ENCODE measurements at regions not wholly inside any gene's neighbourhood (a gene's known extent, or its start where the extent isn't known, plus 50 kb on each side); places are given as distances from the start of the nearest gene placed in this dataset.

DNA sequence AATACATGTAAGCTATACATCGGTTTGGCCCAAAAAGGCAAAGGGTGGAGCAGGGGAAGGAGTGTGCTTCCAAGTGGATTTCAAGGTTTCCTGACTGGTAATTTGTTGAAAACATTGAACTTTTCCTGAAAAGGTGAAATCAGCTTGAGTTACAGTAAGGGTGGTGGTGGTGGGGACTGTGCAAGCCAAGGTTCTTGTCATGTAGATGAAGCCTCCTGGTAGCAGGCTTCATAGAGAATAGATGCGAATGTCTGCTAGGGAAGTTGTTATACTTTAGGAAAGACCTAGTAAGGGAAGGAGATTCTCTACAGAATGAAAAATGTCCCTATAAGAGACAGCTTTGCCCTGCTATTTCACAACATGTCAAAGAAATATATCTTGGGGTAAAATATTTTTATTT lies 528.2 kb upstream of the CBLB start:
- Histone ChIP-seq H3K36me3 (ENCODE audit: insufficient read depth, low read length) (no peaks in the 10 kb centered on the region), H4K20me1 (ENCODE audit: insufficient read depth, low read depth, low read length) (no peaks in the 10 kb centered on the region)
- no peak for DNase-seq

DNA sequence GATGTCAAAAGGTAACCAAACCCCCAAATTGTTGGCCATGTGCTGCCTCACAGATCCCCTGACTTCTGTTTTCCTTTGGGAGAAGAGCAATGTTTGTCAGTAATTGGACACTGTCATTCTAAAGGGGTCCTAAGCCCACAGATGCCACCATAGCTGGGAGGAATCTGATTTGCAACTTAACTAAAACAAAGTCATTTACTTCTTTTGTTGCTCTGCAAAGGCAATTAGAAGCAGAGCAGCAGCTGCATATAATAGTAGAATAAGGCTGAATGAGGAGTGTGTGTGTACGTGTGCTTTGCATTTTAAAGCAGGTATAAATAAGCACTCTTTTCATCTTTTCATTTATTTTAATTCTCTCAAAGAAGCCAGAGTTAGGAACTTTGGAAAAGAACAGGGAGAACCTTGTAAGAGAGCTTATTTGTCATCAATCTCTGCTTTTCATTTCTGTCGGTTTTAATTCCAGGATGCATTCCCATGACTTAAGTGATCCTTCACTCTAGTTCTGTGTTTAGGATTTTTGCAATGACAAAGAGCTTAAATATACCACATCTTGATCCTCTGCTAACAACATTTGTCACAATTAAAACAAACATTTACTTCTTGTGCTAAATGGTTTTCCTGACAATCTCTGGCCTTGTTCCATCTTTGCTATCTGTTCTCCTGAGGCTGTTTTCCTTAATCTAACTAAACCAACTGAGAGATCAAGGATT lies 530.2 kb upstream of the CBLB start:
- Histone ChIP-seq H3K9me2 (replicated peaks; ENCODE audit: insufficient read depth, low read length) (no peaks in the 10 kb centered on the region), H2AFZ (ENCODE audit: low read length) (no peak overlapping the region), H3K9ac (ENCODE audit: low read length) (no peak overlapping the region), H3K4me1 (ENCODE audit: low read length) (peaks cover 4% of the 10 kb centered on the region), H3K9me3 (ENCODE audit: low read length) (no peaks in the 10 kb centered on the region), H3K4me2 (ENCODE audit: low read depth, low read length, poor library complexity, severe bottlenecking) (no peak overlapping the region), H3K4me3 (ENCODE audit: low read length) (no peak overlapping the region), H3K79me2 (ENCODE audit: low read length) (no peaks in the 10 kb centered on the region), H3K36me3 (ENCODE audit: insufficient read depth, low read length) (no peaks in the 10 kb centered on the region), H3K27ac (ENCODE audit: low read length) (no peak overlapping the region), H4K20me1 (ENCODE audit: insufficient read depth, low read depth, low read length) (no peaks in the 10 kb centered on the region), H3K27me3 (ENCODE audit: low read length) (no peaks in the 10 kb centered on the region)
- no peak for DNase-seq

More for the DNA sequence above, 528.2 kb upstream of the CBLB start:
- Histone ChIP-seq H3K4me2 (ENCODE audit: low read depth, low read length, poor library complexity, severe bottlenecking) (no peak overlapping the region), H3K9me2 (replicated peaks; ENCODE audit: insufficient read depth, low read length) (no peaks in the 10 kb centered on the region), H3K9me3 (ENCODE audit: low read length) (no peaks in the 10 kb centered on the region), H3K79me2 (ENCODE audit: low read length) (no peaks in the 10 kb centered on the region), H3K4me1 (ENCODE audit: low read length) (no peaks in the 10 kb centered on the region), H3K4me3 (ENCODE audit: low read length) (no peak overlapping the region), H2AFZ (ENCODE audit: low read length) (no peak overlapping the region), H3K27ac (ENCODE audit: low read length) (no peak overlapping the region), H3K9ac (ENCODE audit: low read length) (no peak overlapping the region), H3K27me3 (ENCODE audit: low read length) (no peaks in the 10 kb centered on the region)

DNA sequence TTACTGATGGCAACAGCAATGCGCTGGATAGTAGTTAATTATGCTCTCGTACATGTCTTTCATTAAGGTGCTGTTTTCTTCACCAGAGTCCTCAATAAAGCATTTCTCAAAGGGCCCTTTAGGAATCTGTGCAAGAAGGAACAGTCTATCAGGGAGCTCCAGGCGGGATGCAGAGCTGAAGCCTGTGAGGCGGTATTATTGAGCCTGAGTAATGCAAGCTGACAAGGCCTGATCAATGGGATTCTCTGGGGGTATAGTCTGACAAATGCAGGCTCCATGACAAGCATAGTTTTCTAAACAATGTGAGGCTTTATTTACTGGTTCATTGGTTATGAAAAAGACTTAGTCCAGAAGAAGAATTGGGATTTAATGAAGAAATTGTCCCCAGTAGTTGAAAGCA lies 530.9 kb upstream of the CBLB start:
- H3K79me2 ChIP-seq (ENCODE audit: low read length), result no peaks in the 10 kb centered on the region
- no peaks in the 10 kb centered on the region for H3K36me3 ChIP-seq (ENCODE audit: insufficient read depth, low read length)
- H3K9me3 ChIP-seq (ENCODE audit: low read length), result no peaks in the 10 kb centered on the region
- H3K9ac ChIP-seq (ENCODE audit: low read length), result no peak overlapping the region
- no peak overlapping the region for H3K4me2 ChIP-seq (ENCODE audit: low read depth, low read length, poor library complexity, severe bottlenecking)
- no peaks in the 10 kb centered on the region for H3K9me2 ChIP-seq (replicated peaks; ENCODE audit: insufficient read depth, low read length)
- no peak overlapping the region for H3K27ac ChIP-seq (ENCODE audit: low read length)
- peaks cover 9% of the 10 kb centered on the region for H3K4me1 ChIP-seq (ENCODE audit: low read length)
- no peak for DNase-seq
- H3K4me3 ChIP-seq (ENCODE audit: low read length), result no peak overlapping the region
- H3K27me3 ChIP-seq (ENCODE audit: low read length), result no peaks in the 10 kb centered on the region
- no peaks in the 10 kb centered on the region for H4K20me1 ChIP-seq (ENCODE audit: insufficient read depth, low read depth, low read length)
- no peak overlapping the region for H2AFZ ChIP-seq (ENCODE audit: low read length)

DNA sequence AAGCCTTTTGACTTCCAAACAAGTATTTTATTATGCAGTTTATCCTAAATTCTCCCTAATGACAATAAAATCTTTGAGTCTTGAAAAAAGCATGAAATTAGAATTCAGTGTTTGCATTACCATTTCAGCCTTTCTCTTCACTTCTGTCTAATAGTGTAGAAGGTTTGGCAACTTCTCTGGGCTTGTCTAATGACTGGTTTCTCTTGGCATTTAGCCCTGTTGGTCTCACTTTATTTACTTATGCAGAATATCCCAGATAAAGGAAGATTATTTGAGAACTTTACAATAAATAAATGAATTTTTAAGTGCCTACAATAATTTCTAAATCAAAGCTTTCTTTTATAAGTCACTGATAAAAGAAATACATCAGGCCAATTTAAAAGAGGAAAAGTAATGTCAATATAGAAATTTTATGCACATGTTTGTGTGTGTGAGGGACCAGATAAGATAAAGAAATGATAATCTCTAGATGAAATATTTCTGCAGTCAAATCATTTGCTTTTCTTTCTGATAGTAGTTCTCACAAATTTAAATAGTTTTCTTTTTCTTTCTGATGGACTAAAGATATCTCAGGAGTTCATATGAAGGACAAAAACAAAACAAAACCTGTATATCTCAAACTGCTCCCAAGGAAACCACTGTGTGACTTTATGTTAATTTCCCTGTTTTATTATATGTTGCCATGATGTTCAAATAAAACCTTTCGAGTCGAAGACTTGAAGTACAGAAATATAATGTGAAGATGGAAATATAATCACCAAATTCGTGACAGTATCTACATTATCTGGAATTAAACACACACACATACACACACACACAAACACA lies 533.1 kb upstream of the CBLB start:
- H3K9me3 ChIP-seq (ENCODE audit: low read length), result no peaks in the 10 kb centered on the region
- H3K27ac ChIP-seq (ENCODE audit: low read length), result no peak overlapping the region

DNA sequence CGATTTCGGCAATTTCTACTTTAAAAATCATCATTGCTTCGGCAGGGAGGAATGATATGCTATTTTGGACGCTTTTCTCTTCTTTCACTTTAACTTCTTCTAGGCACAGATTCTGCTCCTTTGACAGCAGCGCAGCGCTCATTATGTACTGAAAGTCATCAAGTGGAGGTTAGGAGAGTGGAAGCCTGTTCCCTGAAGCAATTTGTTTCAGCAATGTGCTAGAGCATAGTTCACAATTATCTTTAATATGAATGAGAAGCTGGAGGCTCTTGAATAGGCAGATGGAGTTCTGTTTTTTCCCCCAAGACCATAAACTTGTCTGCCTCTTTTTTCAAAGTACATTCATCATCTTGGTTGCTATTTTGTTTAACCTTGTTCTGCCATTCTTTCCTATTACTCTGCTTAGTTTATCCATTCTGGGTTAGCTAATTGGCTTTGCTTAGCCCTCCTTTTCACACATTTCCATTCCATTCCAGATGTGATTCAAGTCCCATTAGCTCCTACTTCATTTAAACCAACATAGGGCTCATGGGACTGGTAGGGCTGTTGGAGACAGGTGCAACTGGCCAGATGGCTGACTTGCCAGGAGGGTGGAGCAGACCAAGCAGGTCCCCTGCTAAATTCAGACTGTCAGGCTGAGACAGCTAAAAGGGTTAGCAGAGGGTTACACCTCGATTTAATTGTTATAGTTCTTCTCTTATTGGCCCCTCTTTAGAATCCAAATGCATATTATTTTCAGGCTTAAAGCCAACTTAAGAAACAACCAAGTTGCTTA lies 534.7 kb upstream of the CBLB start:
- H3K4me2 ChIP-seq (ENCODE audit: low read depth, low read length, poor library complexity, severe bottlenecking), result no peak overlapping the region
- no peak overlapping the region for H3K4me3 ChIP-seq (ENCODE audit: low read length)
- H2AFZ ChIP-seq (ENCODE audit: low read length), result no peak overlapping the region
- H3K79me2 ChIP-seq (ENCODE audit: low read length), result no peaks in the 10 kb centered on the region
- no peaks in the 10 kb centered on the region for H3K9me2 ChIP-seq (replicated peaks; ENCODE audit: insufficient read depth, low read length)
- H4K20me1 ChIP-seq (ENCODE audit: insufficient read depth, low read depth, low read length), result no peaks in the 10 kb centered on the region
- no peaks in the 10 kb centered on the region for H3K27me3 ChIP-seq (ENCODE audit: low read length)
- 0 out of 2 replicates have a peak overlapping the region, but pooled peaks have one; percentile 14 for H3K27ac ChIP-seq (ENCODE audit: low read length)
- H3K4me1 ChIP-seq (ENCODE audit: low read length), result peaks cover 9% of the 10 kb centered on the region
- no peaks in the 10 kb centered on the region for H3K36me3 ChIP-seq (ENCODE audit: insufficient read depth, low read length)
- H3K9me3 ChIP-seq (ENCODE audit: low read length), result no peaks in the 10 kb centered on the region
- no peak for DNase-seq
- no peak overlapping the region for H3K9ac ChIP-seq (ENCODE audit: low read length)

More for the DNA sequence above, 533.1 kb upstream of the CBLB start:
- Histone ChIP-seq H3K9me2 (replicated peaks; ENCODE audit: insufficient read depth, low read length) (no peaks in the 10 kb centered on the region), H2AFZ (ENCODE audit: low read length) (no peak overlapping the region), H3K4me1 (ENCODE audit: low read length) (peaks cover 9% of the 10 kb centered on the region), H4K20me1 (ENCODE audit: insufficient read depth, low read depth, low read length) (no peaks in the 10 kb centered on the region), H3K36me3 (ENCODE audit: insufficient read depth, low read length) (no peaks in the 10 kb centered on the region), H3K9ac (ENCODE audit: low read length) (no peak overlapping the region), H3K4me3 (ENCODE audit: low read length) (no peak overlapping the region), H3K27me3 (ENCODE audit: low read length) (no peaks in the 10 kb centered on the region), H3K79me2 (ENCODE audit: low read length) (no peaks in the 10 kb centered on the region), H3K4me2 (ENCODE audit: low read depth, low read length, poor library complexity, severe bottlenecking) (no peak overlapping the region)
- no peak for DNase-seq

DNA sequence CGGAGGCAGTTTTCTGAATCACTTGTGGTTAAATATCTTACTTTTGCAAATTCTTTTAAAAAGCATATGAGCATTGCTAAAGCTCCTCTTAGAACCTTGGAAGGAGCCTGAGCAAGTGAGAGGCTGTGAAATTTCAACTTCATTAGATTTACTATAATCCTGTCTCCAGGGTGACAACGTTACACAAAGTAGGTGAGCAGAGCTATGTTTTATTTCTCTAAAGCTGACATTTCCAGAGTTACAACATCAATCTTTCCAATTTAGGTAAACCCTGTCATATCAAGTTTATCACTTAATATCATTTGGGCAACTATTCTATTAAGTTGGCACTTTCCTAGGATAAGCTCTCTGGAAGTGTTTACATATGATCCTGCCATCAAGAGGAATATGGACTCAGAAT lies 544.9 kb upstream of the CBLB start:
- Histone ChIP-seq H3K36me3 (ENCODE audit: insufficient read depth, low read length) (no peaks in the 10 kb centered on the region), H3K4me3 (ENCODE audit: low read length) (no peak overlapping the region), H3K4me1 (ENCODE audit: low read length) (no peaks in the 10 kb centered on the region), H3K4me2 (ENCODE audit: low read depth, low read length, poor library complexity, severe bottlenecking) (no peak overlapping the region), H3K79me2 (ENCODE audit: low read length) (no peaks in the 10 kb centered on the region), H2AFZ (ENCODE audit: low read length) (no peak overlapping the region), H3K27me3 (ENCODE audit: low read length) (no peaks in the 10 kb centered on the region), H3K9me2 (replicated peaks; ENCODE audit: insufficient read depth, low read length) (no peaks in the 10 kb centered on the region), H4K20me1 (ENCODE audit: insufficient read depth, low read depth, low read length) (no peaks in the 10 kb centered on the region), H3K27ac (ENCODE audit: low read length) (no peak overlapping the region), H3K9ac (ENCODE audit: low read length) (no peak overlapping the region), H3K9me3 (ENCODE audit: low read length) (no peaks in the 10 kb centered on the region)
- DNase-seq, result no peak

DNA sequence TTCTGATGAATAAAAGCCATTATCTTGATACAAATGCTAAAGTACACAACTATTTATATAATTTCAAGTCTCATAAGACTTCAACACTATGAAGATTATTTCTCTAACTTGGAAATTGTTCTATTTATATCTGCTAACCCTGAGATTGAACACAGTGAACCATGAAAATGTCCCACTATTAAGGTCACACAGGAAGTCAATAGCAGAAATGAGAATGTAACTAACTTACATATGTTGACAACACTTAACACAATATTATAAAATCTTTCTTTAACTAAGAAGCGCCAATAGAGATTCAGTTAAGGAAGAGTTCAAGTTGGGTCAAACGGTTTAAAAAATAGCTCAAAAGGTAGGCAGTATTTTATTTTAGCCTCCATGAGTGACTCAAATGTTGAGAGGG lies 551.8 kb upstream of the CBLB start:
- Histone ChIP-seq H3K9me3 (ENCODE audit: low read length) (no peaks in the 10 kb centered on the region), H4K20me1 (ENCODE audit: insufficient read depth, low read depth, low read length) (no peaks in the 10 kb centered on the region), H3K79me2 (ENCODE audit: low read length) (no peaks in the 10 kb centered on the region), H3K36me3 (ENCODE audit: insufficient read depth, low read length) (no peaks in the 10 kb centered on the region), H3K4me1 (ENCODE audit: low read length) (no peaks in the 10 kb centered on the region), H2AFZ (ENCODE audit: low read length) (no peak overlapping the region), H3K27me3 (ENCODE audit: low read length) (no peaks in the 10 kb centered on the region), H3K9ac (ENCODE audit: low read length) (no peak overlapping the region), H3K9me2 (replicated peaks; ENCODE audit: insufficient read depth, low read length) (no peaks in the 10 kb centered on the region), H3K4me3 (ENCODE audit: low read length) (no peak overlapping the region), H3K4me2 (ENCODE audit: low read depth, low read length, poor library complexity, severe bottlenecking) (no peak overlapping the region), H3K27ac (ENCODE audit: low read length) (no peak overlapping the region)
- DNase-seq, result no peak

DNA sequence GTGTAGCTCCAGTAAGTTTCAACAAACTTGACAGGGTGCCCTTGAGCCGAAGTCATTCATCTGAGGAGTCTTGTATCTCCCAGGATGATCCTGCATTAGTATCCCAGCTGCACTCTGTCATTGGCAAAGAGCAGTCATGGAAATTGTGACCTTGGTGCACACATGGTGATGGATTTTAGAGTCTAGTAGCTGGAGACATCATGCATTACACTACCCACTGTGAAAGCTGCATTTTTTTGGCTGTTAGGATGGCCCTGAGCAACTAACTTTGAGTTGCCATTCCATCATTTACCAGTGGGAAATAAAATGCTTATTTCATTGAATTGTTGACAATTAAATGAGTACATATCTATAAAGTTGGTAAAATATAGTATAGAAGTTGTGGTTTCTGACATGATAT lies 552.6 kb upstream of the CBLB start:
- Histone ChIP-seq H3K9me3 (ENCODE audit: low read length) (no peaks in the 10 kb centered on the region), H3K9me2 (replicated peaks; ENCODE audit: insufficient read depth, low read length) (no peaks in the 10 kb centered on the region), H3K4me2 (ENCODE audit: low read depth, low read length, poor library complexity, severe bottlenecking) (no peak overlapping the region), H3K27ac (ENCODE audit: low read length) (no peak overlapping the region), H3K27me3 (ENCODE audit: low read length) (no peaks in the 10 kb centered on the region), H3K4me1 (ENCODE audit: low read length) (no peaks in the 10 kb centered on the region), H3K9ac (ENCODE audit: low read length) (no peak overlapping the region), H3K4me3 (ENCODE audit: low read length) (no peak overlapping the region), H3K79me2 (ENCODE audit: low read length) (no peaks in the 10 kb centered on the region), H2AFZ (ENCODE audit: low read length) (no peak overlapping the region), H3K36me3 (ENCODE audit: insufficient read depth, low read length) (no peaks in the 10 kb centered on the region), H4K20me1 (ENCODE audit: insufficient read depth, low read depth, low read length) (no peaks in the 10 kb centered on the region)
- DNase-seq, result no peak

Measured in Karpas-422 (cell line).